ENCODE measurements at regions not wholly inside any gene's neighbourhood (a gene's known extent, or its start where the extent isn't known, plus 50 kb on each side); places are given as distances from the start of the nearest gene placed in this dataset.

DNA sequence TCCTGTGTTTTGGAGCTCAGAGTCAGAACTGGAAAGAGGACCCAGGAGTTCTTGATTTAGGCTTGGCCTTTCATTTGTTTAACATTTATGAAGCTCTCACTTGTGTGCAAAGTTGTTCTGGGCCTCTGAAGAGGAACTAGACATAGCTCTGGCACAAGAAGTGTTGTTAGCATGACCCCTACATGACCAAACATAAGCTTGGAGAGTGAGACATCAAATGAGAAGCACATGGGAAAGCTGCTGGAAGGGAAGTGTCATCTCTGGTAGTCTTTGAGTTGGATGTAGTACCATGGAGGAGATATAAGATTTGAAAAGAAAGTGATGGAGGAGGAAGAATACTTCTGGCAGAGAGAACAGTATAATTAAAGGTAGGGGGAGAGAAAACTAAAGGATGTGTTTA, 370.1 kb downstream of the ADRA2A start:
- DNase-seq (ENCODE audit: low spot score): no peak

DNA sequence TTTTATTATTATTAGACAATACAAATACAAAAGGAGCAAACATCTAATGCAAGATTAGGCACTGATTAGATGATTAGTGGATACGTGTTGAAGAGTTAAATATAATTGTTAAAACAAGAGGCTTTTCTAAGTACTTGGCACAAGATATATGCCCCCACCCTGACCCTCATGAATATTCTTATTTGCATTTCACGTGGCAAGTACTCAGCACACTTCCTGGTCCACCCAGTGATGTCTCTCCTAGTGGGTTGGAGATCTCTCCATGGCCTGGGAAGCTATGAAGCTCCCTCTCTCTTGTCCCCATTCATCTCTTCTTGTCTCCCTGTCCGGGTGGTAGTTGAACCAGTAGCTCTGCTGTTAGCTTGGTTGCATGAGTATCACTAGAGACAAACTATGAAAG, 375.3 kb downstream of the ADRA2A start:
- DNase-seq (ENCODE audit: low spot score): no peak

DNA sequence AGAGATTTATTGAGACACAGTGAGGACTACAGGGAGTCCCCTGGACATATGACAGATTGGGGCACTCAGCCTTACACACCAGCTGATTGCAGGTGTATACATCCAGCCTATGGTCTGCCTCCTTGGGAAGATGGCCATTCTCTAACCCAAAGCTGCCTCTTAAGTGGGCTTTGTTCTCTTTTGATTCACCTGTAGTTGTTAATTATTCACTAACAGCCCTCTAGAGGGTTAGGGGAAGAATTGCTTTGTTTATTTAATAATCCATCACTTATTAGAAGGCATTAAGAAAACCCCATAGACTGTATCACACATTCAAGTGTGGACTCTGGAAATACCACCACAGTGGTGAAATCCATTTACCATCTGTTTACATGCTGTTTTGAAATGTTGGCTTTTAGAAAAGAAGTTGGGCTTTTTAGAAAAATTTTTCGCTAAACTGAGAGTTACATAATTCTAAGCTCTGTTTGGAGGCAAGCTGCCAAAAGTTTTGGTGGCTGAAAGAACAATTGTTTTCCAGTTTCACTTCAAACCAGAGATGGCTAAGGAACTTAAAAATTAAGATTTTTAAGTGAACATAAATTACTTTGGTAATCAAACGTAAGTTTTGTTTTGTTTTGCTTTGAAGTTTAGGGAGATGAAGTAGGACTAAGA, 379.1 kb downstream of the ADRA2A start:
- no peak for DNase-seq (ENCODE audit: low spot score)

DNA sequence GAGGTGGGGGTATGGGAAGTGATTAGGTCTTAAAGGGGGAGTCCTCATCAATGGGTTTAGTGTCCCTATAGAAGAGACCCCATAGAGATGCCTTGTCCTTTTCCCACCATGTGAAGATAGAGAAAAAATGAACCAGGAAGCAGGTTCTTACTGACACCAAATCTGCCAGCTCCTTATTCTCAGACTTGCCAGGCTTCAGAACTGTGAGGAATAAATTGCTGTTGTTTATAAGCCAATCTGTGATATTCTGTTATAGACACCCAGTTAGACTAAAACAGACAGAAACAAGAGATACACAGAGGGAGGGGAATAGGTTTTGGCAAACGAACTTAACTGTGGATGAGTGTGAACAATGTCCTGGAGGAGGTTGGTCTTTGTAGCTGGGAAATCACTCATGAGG, 381.4 kb downstream of the ADRA2A start:
- DNase-seq (ENCODE audit: low spot score): no peak

DNA sequence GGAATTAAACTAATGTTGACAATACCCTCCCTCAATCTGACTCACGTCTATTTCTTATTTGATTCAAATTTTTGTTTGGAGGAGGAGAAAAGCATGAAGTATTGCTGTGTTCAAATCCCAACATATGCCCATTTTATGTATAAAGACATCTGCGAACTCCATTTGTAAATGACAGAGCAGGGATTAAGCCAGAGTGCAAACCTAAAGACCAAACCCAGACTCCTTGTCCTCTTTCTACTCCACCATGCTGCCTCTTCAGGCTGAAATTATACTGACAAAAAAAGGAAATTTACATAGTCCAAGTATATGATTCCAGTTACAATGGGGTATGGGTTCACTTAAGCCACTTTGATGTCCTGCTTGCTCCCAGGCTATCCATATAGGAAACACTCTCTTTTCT, 383.1 kb downstream of the ADRA2A start:
- no peak for DNase-seq (ENCODE audit: low spot score)

DNA sequence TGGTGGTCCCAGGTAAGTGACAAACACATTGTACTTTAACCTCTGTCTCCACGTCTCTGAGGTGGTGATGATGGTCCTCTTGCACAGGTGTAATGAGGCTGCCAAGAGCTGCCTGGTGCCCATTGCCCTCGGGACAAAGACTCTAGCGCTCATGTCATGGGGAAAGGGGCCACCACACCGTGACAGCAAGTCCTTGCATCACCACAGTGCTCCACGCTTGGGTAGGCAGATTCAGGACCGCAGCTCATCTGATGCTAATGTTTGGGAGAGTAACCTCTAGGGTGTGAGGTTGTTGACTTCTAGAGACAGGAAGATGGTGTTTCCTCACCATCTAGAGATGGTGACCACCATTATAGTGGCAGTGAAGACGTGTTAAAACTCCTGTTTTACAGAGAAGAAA, 395.6 kb downstream of the ADRA2A start:
- DNase-seq (ENCODE audit: low spot score): no peak

DNA sequence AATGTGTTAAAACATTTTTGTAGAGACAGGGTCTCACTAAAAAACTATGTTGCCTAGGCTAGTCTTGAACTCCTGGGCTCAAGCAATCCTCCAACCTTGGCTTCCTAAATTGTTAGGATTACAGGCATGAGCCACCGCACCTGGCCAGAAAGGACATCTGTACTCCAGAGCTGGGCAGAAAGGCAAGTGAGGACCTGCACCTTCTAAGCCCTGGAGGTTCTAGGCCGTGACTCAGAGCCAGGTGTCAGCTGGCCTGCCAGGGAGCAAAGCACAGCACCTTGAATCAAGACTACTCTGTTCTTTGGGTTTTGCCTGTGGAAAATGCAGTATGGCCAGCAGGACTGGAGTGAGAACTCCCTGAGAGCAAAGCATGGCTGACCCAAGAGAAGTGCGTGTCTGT, 396.5 kb downstream of the ADRA2A start:
- DNase-seq (ENCODE audit: low spot score): no peak

DNA sequence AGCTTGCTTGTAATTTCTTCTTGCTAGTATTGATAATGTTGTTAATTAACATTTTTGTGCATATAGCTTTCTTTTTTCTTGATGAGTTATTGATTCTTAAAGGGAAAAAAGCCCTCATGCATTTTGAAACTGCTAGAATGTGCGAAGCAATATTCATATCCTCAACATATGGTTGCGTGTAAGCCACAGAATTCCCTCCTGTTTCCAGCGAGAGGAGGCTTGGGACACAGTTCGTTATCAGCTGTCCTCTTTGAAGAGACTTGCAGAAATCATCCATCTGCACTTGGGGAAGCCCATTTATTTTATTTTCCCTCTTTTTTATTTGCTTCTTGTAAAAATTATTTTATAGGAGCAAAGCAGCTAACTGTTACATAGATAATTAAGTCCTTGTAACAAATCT, 398.0 kb downstream of the ADRA2A start:
- DNase-seq (ENCODE audit: low spot score): no peak

DNA sequence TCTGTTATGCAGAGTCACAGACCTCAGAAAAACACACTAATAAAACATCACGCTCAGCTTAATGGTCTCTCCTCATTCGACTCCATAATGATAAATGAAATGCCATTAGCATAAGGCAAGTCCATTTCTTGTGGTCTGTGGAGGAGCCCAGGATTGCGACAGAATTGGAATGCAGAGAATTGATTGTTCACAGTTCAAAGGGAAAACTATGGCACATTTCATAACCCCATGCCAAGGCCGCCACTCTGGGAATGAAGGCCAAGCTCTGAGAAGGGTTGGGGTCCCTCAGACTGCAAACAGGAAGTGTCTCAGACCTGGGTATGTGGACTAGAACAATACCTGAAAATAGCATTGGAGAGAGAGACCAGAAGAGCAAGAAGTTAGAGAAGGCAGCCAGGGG, 398.9 kb downstream of the ADRA2A start:
- no peak for DNase-seq (ENCODE audit: low spot score)

DNA sequence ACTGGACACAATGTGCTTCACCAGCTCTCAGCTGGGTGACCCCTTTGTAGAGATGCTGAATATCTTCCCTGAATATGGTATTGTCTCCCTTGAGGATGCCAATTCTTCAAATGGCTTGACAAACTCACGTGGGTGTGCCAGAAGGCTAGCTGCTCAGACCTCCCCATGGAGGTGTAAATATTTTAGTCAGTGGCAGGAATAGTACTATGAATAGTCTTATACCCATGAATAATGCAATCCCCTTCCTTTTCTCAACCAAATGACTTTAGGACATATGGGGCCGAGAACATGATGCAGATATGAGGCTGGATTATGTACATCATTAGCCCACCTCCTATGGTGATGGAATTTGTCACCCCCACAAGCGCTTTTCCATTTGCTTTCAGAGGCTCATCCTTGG, 401.8 kb downstream of the ADRA2A start:
- DNase-seq (ENCODE audit: low spot score): no peak

DNA sequence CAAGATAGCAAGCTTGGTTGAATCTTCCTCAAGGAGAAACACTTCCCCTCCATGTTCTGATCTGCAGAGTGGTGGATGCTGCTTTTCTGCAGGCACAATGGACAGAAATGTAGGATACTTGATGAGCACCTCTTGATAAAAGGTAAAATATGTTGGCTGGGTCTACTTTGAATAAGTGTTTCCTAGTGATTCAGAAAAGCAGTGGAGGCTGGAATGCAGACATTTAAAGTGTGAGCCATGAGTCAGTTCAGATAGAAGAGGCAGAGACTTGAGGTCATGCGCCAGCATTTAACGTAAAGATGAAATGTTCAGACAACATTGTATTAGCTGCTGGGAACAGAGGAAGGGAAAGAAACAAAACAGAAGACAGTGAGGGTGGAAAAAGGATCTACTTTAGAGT, 403.1 kb downstream of the ADRA2A start:
- no peak for DNase-seq (ENCODE audit: low spot score)

DNA sequence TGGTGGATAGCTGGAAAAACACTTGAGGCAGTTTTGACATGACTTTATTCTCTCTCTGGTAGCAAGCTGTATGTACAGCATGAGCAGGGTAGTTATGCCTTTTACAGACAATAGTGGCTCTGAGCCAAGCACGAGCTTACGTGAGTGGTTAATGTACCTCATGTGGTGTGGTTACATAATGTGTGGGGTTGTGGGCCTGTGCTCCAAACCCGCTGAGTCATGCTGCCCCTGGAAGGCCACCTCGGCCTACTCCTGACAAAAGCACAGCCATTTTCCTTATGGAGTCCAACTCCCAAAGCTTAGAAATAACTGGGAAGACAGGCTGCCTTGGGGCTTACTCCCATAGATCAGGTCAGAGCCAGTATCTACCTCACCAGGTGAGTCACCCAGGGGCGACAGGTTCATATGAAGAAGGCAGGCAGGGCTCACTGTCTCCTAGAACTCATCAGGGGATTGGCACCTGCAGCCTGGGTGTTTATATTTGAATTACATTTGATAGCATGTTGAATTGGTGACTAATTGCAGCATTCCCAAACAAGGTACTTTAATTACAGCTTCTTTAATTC, 404.5 kb downstream of the ADRA2A start:
- DNase-seq (ENCODE audit: low spot score): no peak

DNA sequence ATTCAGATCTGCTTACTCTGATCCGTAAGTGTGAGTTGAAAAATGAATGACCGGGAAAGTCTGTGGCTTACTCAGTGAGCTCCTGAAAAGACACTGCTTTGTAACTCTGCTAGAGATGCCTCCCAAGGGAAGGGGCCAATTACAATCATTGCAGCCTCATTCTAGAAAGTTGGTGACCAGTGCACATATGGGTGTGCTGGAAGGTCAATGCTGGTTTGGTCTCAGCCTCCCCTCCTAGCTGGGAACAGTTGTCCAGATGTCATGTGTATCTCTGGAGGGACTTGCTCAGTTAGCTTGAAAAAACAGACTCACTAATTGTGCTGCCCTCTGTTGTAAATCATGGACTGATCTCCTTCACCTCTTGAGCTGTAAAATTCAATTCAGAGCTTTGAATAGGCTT, 405.0 kb downstream of the ADRA2A start:
- no peak for DNase-seq (ENCODE audit: low spot score)

DNA sequence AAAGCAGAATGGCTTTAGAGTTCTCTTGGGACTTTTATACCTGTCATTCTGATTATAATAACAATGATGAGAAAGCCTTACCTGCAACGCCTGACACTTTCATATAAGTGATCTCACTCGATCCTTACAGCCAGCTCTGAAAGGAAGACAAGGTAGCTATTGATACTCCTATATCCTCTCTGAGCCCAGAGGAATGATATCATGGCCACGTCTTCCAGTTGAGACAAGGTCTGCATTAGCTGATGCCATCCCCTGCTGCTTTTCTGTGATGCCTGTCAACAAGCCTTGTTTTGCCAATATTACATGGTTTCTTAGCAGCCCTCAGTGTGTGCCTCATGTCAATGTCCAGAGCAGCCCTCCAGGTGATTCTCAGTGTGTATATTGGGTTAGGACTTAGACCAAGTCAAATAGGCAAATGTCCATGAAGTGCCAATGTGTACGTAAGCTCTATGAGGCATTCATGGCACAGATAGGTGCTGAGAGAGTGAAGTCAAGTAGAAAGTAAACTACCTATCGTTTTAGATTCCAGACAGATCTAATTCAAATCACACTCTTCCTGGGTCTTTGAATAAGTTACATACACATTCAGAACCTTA, 405.9 kb downstream of the ADRA2A start:
- DNase-seq (ENCODE audit: low spot score): no peak

DNA sequence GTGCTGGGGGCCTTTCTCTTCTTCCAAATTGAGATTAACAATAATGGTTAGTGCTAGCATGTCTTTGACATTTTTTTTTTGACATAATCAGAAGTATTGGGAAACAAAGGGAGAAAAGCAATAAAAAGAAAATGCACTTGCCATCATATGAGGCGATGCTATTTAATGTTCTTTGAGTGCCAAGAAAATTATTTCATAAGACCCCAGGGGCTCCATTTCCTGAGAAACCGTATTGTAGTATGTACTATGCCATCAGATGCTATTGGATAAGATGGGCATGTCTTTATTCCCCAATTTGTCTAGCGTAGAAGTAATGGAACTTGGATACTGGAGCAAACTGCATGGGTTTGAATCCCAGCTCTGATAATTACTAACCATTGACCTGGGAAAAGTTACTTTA, 408.9 kb downstream of the ADRA2A start:
- DNase-seq (ENCODE audit: low spot score): no peak

DNA sequence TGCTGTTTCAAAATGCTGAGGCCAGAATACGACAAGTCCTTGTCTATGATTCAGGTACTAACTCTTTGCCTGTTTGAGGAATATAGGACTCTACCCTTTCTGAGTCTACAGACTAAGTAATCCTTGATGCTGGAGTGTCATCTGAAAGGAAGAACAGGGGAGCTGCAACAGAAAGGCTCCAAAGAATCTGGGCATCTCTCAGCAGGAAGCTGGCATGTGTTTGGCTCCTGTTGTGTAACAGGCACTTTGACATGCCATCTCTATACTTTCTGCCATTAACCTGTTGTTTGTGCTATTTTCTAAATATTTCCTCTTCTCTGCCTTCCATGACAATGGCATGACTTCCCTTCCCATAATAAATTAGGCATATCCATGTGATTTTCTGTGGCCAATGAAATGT, 409.5 kb downstream of the ADRA2A start:
- no peak for DNase-seq (ENCODE audit: low spot score)

DNA sequence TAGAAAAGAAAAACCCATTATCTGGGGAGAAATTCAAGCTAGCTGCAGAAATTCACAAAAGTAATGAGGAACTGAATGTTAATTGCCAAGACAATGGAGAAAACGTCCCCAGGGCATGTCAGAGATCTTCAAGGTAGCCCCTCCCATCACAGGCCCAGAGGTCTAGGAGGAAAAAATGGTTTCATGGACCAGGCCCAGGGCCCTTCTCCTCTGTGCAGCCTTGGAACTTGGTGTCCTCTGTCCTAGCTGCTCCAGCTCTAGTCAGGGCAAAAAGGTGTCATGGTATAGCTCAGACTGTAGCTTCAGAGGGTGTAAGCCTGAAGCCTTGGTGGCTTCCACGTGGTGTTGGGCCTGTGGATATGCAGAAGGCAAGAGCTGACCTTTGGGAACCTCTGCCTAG, 411.8 kb downstream of the ADRA2A start:
- DNase-seq (ENCODE audit: low spot score): no peak

DNA sequence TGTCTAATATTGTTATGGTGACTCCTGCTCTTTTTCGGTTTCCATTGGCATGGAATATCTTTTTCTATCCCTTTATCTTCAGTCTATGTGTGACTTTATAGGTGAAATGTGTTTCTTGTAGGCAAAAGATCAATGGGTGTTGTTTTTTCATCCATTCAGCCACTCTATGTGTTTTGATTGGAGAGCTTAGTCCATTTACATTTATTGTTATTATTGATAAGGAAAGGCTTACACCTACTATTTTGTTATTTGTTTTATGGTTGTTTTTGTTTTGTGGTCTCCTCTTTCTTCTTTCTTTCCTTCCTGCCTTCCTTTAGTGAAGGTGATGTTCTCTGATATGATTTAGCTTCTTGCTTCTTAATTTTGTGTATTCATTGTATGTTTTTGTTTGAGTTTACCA, 414.3 kb downstream of the ADRA2A start:
- no peak for DNase-seq (ENCODE audit: low spot score)

DNA sequence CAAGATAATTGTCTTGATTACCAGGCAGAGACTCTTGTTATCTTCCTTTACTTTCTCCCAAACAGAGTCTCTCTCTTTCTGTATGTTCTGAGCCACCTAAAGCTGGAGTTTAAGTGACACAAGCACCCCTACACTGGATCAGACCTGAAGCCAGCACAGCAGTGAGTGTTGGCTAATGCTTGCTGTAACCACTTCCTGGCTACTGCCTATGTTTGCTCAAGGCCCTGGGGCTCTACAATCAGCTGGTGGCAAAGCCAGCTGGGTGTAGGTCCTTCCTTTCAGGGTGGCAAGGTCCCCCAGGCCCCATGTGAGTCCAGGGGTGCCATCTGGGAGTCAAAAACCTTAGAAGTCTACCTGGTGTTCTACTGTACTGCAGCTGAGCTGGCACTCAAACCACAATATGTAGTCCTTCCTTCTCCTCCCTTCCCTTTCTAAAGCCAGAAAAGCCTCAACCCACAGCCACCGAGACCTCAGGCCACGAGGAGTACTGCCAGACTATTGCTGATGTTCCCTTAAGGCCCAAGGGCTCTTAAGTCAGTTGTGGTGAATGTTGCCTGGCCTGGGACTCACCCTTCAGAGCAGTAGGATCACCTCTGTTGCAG, 416.3 kb downstream of the ADRA2A start:
- no peak for DNase-seq (ENCODE audit: low spot score)

DNA sequence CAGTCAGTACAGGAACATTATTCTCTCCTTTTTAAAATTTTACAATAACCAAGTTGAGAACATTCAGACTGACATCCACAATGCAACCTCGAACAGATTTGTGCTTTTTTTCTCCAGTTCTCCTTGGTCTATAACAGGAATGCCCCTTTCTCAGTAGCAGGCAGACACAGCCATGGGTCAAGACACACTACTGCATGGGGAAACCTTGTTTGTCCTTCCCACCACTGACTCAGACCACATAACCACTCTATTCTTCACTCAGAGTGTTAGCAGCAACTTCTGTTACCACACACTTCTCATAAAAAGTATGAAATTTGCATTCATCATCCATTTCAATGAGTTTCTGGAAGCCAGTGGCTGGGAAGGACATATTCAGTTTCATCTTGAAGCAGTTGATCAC, 421.7 kb downstream of the ADRA2A start:
- DNase-seq (ENCODE audit: low spot score): no peak

DNA sequence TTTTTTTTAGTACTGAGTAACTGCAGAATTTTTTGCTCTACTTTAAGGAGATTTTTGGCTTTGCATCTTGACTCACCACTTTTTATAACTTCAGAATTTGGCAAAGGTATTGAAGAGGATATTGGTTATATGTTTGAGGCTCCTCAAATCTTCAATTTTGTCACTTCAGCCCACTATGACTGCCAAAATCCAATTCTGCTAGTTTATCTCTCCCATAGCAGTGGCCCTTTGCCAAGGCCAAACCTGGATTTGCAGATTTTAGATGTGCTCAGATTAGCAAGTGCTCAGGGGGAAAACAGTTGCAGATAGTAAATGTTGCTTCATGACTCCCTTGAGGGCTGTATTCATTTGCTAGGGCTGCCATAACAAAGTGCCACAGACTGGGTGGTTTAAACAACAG, 427.5 kb downstream of the ADRA2A start:
- no peak for DNase-seq (ENCODE audit: low spot score)

DNA sequence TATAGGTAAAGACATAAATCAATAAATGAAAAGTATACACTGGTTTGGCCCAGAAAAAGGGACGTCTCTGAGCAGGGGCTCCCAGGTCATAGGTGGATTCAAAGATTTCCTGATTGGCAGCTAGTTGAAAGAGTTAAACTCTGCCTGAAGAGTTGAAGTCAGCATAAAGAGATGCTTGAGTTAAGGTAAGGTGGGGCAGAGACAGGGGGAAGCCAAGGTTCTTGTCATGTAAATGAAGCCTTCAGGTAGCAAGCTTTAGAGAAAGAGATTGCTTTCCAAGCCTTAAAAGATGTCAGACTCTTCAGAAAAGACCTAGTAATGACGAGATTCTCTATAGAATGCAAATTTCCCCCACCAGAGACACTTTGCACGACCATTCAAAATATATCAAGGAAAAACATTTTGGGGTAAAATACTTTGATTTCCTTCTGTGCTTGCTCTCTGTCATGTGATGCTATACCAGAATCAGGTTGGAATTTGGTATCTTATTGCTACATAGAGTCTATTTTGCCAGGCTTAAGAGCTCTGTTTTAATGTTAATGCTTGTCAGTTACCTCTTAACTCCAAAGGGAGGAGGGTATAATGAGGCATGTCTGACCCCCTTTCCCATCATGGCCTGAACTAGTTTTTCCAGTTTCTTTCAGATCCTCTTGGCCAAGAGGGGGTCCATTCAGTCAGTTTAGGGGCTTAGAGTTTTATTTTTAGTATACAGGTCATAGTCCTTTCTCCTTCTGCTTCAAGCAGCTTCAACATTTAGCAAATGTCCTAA, 429.6 kb downstream of the ADRA2A start:
- DNase-seq (ENCODE audit: low spot score): no peak

DNA sequence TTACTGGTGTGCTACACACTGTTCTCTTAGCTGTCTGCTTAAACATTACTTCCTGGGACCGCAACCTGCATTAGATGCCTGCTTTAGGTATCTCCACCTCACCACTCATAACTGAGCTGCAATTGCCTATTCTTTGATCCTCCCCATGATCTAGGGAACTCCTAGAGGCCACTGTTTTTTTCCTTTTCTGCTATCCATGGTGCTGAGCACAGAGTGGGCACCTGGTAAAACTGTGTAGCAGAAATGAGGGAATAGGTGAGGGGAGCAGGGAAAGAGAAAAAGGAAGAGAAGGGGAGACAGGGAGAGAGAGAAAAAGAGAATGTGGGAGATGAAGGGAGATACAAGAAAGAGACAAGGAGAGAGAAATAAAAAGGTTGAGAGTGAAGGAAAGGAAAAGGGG, 434.9 kb downstream of the ADRA2A start:
- no peak for DNase-seq (ENCODE audit: low spot score)
